ENCODE measurements at regions not wholly inside any gene's neighbourhood (a gene's known extent, or its start where the extent isn't known, plus 50 kb on each side); places are given as distances from the start of the nearest gene placed in this dataset.

- TF ChIP-seq CTCF (conservative IDR thresholded peaks at IDR 0.05; ENCODE audit: low read length) (no peak), EZH2phosphoT487 (IDR thresholded peaks at IDR 0.05; ENCODE audit: borderline replicate concordance, low read depth, low read length) (no peak)
Observed at GRCh38 chr12:93287149-93287548, 90.6 kb upstream of the NUDT4 start.

Data from OCI-LY7 (cell line).